AG04450 (cell line): ENCODE measurements at regions not wholly inside any gene's neighbourhood (a gene's known extent, or its start where the extent isn't known, plus 50 kb on each side); places are given as distances from the start of the nearest gene placed in this dataset.

Experiments used
- CTCF ChIA-PET: fragments of 300-600, 350-600 bp; formaldehyde crosslinking; extraction: SDS; loops from one replicate; lab custom pipeline; 2022; ENCODE audit warnings: antibody characterized with exemption, inconsistent platforms; lab: Charles Lee
- POLR2A ChIA-PET: fragments of 350-600 bp; formaldehyde crosslinking; extraction: SDS; loops from one replicate; lab custom pipeline; 2021; ENCODE audit warnings: antibody characterized with exemption, inconsistent platforms; lab: Yijun Ruan, JAX
- DNase-seq: peaks from one replicate; pipeline ENCODE4 v3.0.0-alpha.2; 2011; ENCODE audit warnings: low read depth, low spot score
- H3K27ac ChIP-seq: one replicate; pipeline ENCODE4 v1.5.1; 2012; ENCODE audit warnings: low read depth, low read length, control low read depth
- H3K27me3 ChIP-seq: one replicate; pipeline ENCODE4 v1.6.0; 2012; ENCODE audit warnings: low read length; ENCODE audit not compliant: control insufficient read depth, insufficient read depth
- H3K4me3 ChIP-seq: 2 replicates; pipeline ENCODE4 v1.5.1; 2011; ENCODE audit warnings: mild to moderate bottlenecking, low read depth, low read length, control low read depth
- H3K9me3 ChIP-seq: 2 replicates; pipeline ENCODE4 v1.5.1; 2012; ENCODE audit warnings: low read length; ENCODE audit not compliant: control insufficient read depth, insufficient read depth
- TF ChIP-seq, protein P1 (sequence below): IDR thresholded peaks from 2 replicates; pipeline ENCODE4 v1.5.1; 2011; ENCODE audit warnings: low read depth, low read length, control low read depth, inconsistent platforms

- no peak overlapping the region for H3K4me3 ChIP-seq
- no peak overlapping the region for H3K27ac ChIP-seq
- ChIA-PET POLR2A (no interaction called here), CTCF (interaction anchor here (0.7 kb wide), 1 partner anchor 962 kb away, joined by 4 read pairs; no protein-coding TSS in a partner anchor)
- TF ChIP-seq, protein P1, sequence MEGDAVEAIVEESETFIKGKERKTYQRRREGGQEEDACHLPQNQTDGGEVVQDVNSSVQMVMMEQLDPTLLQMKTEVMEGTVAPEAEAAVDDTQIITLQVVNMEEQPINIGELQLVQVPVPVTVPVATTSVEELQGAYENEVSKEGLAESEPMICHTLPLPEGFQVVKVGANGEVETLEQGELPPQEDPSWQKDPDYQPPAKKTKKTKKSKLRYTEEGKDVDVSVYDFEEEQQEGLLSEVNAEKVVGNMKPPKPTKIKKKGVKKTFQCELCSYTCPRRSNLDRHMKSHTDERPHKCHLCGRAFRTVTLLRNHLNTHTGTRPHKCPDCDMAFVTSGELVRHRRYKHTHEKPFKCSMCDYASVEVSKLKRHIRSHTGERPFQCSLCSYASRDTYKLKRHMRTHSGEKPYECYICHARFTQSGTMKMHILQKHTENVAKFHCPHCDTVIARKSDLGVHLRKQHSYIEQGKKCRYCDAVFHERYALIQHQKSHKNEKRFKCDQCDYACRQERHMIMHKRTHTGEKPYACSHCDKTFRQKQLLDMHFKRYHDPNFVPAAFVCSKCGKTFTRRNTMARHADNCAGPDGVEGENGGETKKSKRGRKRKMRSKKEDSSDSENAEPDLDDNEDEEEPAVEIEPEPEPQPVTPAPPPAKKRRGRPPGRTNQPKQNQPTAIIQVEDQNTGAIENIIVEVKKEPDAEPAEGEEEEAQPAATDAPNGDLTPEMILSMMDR: no peak
- DNase-seq: no peak
- H3K9me3 ChIP-seq: no peaks in the 10 kb centered on the region
- H3K27me3 ChIP-seq: no peaks in the 10 kb centered on the region
These were observed 81.5 kb upstream of the PACRGL start for GRCh38 chr4:20618731-20619130.

DNA sequence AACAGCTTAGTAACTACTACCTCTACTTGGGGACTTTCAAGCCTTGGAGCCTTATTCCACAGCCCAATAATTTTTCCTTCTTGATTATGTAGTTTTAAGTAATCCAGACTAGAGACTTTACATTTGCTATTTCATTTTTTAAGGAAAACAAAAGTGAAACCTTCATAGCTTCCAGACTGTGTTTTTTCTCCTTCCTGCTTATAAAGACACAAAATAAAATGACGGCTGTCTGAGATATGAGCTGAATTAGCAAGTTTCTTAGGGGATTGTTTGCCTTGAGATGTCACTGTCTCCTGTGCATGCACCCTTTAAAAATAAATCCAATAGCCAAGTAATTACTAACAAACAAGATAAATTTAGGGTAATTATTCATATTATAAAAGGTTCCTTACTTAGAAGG is 78.8 kb upstream of the PACRGL start:
- ChIA-PET CTCF (interaction anchor here (0.6 to 1.0 kb wide), 2 partner anchors 16 to 829 kb away, joined by 3 to 4 read pairs; no protein-coding TSS in a partner anchor), POLR2A (no interaction called here)
- H3K9me3 ChIP-seq: no peaks in the 10 kb centered on the region
- H3K4me3 ChIP-seq: no peak overlapping the region
- no peak for DNase-seq
- no peak overlapping the region for H3K27ac ChIP-seq
- TF ChIP-seq, protein P1: no peak
- H3K27me3 ChIP-seq: no peaks in the 10 kb centered on the region

GRCh38 chr4:20622701-20623100 is 77.6 kb upstream of the PACRGL start:
- Histone ChIP-seq H3K9me3 (no peaks in the 10 kb centered on the region), H3K27me3 (no peaks in the 10 kb centered on the region), H3K27ac (no peak overlapping the region), H3K4me3 (no peak overlapping the region)
- ChIA-PET POLR2A (no interaction called here), CTCF (interaction anchor here (1.0 kb wide), 1 partner anchor 15 kb away, joined by 4 read pairs; no protein-coding TSS in a partner anchor)
- no peak for DNase-seq
- TF ChIP-seq, protein P1: no peak

GRCh38 chr4:20623939-20624338 is 76.3 kb upstream of the PACRGL start:
- Histone ChIP-seq H3K9me3 (no peaks in the 10 kb centered on the region), H3K4me3 (no peak overlapping the region), H3K27ac (no peak overlapping the region), H3K27me3 (no peaks in the 10 kb centered on the region)
- TF ChIP-seq, protein P1: no peak
- no peak for DNase-seq
- CTCF ChIA-PET: interaction anchor here (1.3 kb wide), 1 partner anchor 80 kb away, joined by 3 read pairs; no protein-coding TSS in a partner anchor
- POLR2A ChIA-PET: no interaction called here

- no peaks in the 10 kb centered on the region for H3K9me3 ChIP-seq
- H3K27ac ChIP-seq: no peak overlapping the region
- DNase-seq: no peak
- ChIA-PET POLR2A (no interaction called here), CTCF (interaction anchor here (1.3 kb wide), 1 partner anchor 81 kb away, joined by 3 read pairs; no protein-coding TSS in a partner anchor)
- no peaks in the 10 kb centered on the region for H3K27me3 ChIP-seq
- TF ChIP-seq, protein P1: no peak
- H3K4me3 ChIP-seq: no peak overlapping the region
These were observed 75.4 kb upstream of the PACRGL start for GRCh38 chr4:20624793-20625374.
